T-helper 2 cell (primary cell): ENCODE measurements at regions not wholly inside any gene's neighbourhood (a gene's known extent, or its start where the extent isn't known, plus 50 kb on each side); places are given as distances from the start of the nearest gene placed in this dataset.
"Not testable (repeated sequence)": the region's sequence is repeated elsewhere in the genome, so short reads cannot be mapped to it uniquely, and the experiment has no call there.

Experiments used
- DNase-seq, 5 experiments: peaks; one replicate each; pipeline versions ENCODE4 v3.0.0 to v3.0.0-alpha.2; 2012 to 2022

GRCh38 chr4:18105030-18106011 is 83.8 kb upstream of the LCORL start:
- no peak for DNase-seq

- no peak for DNase-seq
These were observed 82.5 kb upstream of the LCORL start for GRCh38 chr4:18103876-18104605.

- DNase-seq = no peak
These were observed 79.1 kb upstream of the LCORL start for GRCh38 chr4:18100657-18101056.

- DNase-seq = not testable (repeated sequence)
These were observed 68.9 kb upstream of the LCORL start for GRCh38 chr4:18090447-18090846.

- DNase-seq = no peak
These were observed 60.7 kb upstream of the LCORL start for GRCh38 chr4:18082236-18082635.

GRCh38 chr4:18081708-18082107 is 60.2 kb upstream of the LCORL start:
- DNase-seq = no peak

GRCh38 chr4:18077808-18078207 is 56.3 kb upstream of the LCORL start:
- no peak for DNase-seq

GRCh38 chr4:18075823-18076433 is 54.4 kb upstream of the LCORL start:
- DNase-seq = peak in 4 of 5 experiments; percentile 6 to 68 (median 6)

- DNase-seq = no peak
These were observed 50.3 kb upstream of the LCORL start for GRCh38 chr4:18071894-18072293.
